ENCODE measurements at regions not wholly inside any gene's neighbourhood (a gene's known extent, or its start where the extent isn't known, plus 50 kb on each side); places are given as distances from the start of the nearest gene placed in this dataset.

- CTCF ChIA-PET, result no interaction called here
- H3K27ac ChIP-seq (ENCODE audit: low read length), result no peak overlapping the region
- no CpG with 5 or more reads among the region's 5 CpGs for WGBS (ENCODE audit: insufficient coverage)
- no peaks in the 10 kb centered on the region for H3K4me1 Mint-ChIP-seq
- H3K27ac Mint-ChIP-seq, result no peak overlapping the region
- H3K9me3 Mint-ChIP-seq, result peaks cover 0 to 9% (median 2%) of the 10 kb centered on the region in 3 donors
- POLR2A ChIA-PET, result no interaction called here
- no peak overlapping the region for H3K4me3 ChIP-seq (ENCODE audit: control insufficient read depth in 1 of 2, extremely low read depth in 1 of 2, low read length in 1 of 2)
- H3K4me1 ChIP-seq (ENCODE audit: control insufficient read depth in 1 of 2, extremely low read depth in 1 of 2, insufficient read depth in 2 of 2, low read length in 2 of 2), result no peaks in the 10 kb centered on the region
- DNase-seq (no peak), ATAC-seq (replicated peaks in 1 of 4) (no peak)
- no peaks in the 10 kb centered on the region for H3K27me3 Mint-ChIP-seq
- H3K4me3 Mint-ChIP-seq, result no peak overlapping the region
- no peaks in the 10 kb centered on the region for H3K27me3 ChIP-seq (replicated peaks in 1 of 2; ENCODE audit: control insufficient read depth in 2 of 2, extremely low read depth in 1 of 2, insufficient read depth in 2 of 2, low read length in 1 of 2)
- no peaks in the 10 kb centered on the region for H3K36me3 ChIP-seq (ENCODE audit: control insufficient read depth in 2 of 2, extremely low read depth in 1 of 2, insufficient read depth in 1 of 2, low read length in 1 of 2)
- no peaks in the 10 kb centered on the region for H3K36me3 Mint-ChIP-seq
- H3K9me3 ChIP-seq, result no peaks in the 10 kb centered on the region
These were observed 732.8 kb upstream of the SLC10A2 start for GRCh38 chr13:103799028-103799427.

GRCh38 chr13:103795892-103796478 lies 729.8 kb upstream of the SLC10A2 start:
- H3K4me3 ChIP-seq (ENCODE audit: control insufficient read depth in 1 of 2, extremely low read depth in 1 of 2, low read length in 1 of 2), result no peak overlapping the region
- WGBS (ENCODE audit: insufficient coverage), result no CpG with 5 or more reads among the region's 3 CpGs
- no peaks in the 10 kb centered on the region for H3K4me1 Mint-ChIP-seq
- H3K27me3 Mint-ChIP-seq, result no peaks in the 10 kb centered on the region
- H3K27me3 ChIP-seq (replicated peaks in 1 of 2; ENCODE audit: control insufficient read depth in 2 of 2, extremely low read depth in 1 of 2, insufficient read depth in 2 of 2, low read length in 1 of 2), result no peaks in the 10 kb centered on the region
- CTCF ChIA-PET, result no interaction called here
- no peaks in the 10 kb centered on the region for H3K9me3 ChIP-seq
- DNase-seq (no peak), ATAC-seq (replicated peaks in 1 of 4) (no peak)
- peaks cover 2 to 15% (median 4%) of the 10 kb centered on the region in 3 donors for H3K9me3 Mint-ChIP-seq
- H3K36me3 ChIP-seq (ENCODE audit: control insufficient read depth in 2 of 2, extremely low read depth in 1 of 2, insufficient read depth in 1 of 2, low read length in 1 of 2), result no peaks in the 10 kb centered on the region
- H3K4me1 ChIP-seq (ENCODE audit: control insufficient read depth in 1 of 2, extremely low read depth in 1 of 2, insufficient read depth in 2 of 2, low read length in 2 of 2), result no peaks in the 10 kb centered on the region
- no peak overlapping the region for H3K27ac ChIP-seq (ENCODE audit: low read length)
- H3K36me3 Mint-ChIP-seq, result no peaks in the 10 kb centered on the region
- H3K27ac Mint-ChIP-seq, result no peak overlapping the region
- H3K4me3 Mint-ChIP-seq, result no peak overlapping the region
- POLR2A ChIA-PET, result interaction anchor here in 1 of 2 donors (0.6 kb wide), 1 partner anchor 376 kb away, joined by 4 read pairs; no protein-coding TSS in a partner anchor

GRCh38 chr13:103794526-103794925 lies 728.3 kb upstream of the SLC10A2 start:
- no peaks in the 10 kb centered on the region for H3K27me3 ChIP-seq (replicated peaks in 1 of 2; ENCODE audit: control insufficient read depth in 2 of 2, extremely low read depth in 1 of 2, insufficient read depth in 2 of 2, low read length in 1 of 2)
- Mint-ChIP-seq H3K36me3 (no peaks in the 10 kb centered on the region), H3K27ac (no peak overlapping the region), H3K4me3 (no peak overlapping the region), H3K4me1 (no peaks in the 10 kb centered on the region), H3K9me3 (peaks cover 0 to 15% (median 4%) of the 10 kb centered on the region in 3 donors), H3K27me3 (no peaks in the 10 kb centered on the region)
- H3K27ac ChIP-seq (ENCODE audit: low read length), result no peak overlapping the region
- H3K36me3 ChIP-seq (ENCODE audit: control insufficient read depth in 2 of 2, extremely low read depth in 1 of 2, insufficient read depth in 1 of 2, low read length in 1 of 2), result no peaks in the 10 kb centered on the region
- no CpG with 5 or more reads among the region's 2 CpGs for WGBS (ENCODE audit: insufficient coverage)
- H3K4me3 ChIP-seq (ENCODE audit: control insufficient read depth in 1 of 2, extremely low read depth in 1 of 2, low read length in 1 of 2), result no peak overlapping the region
- no peak for ATAC-seq (replicated peaks in 1 of 4)
- no peaks in the 10 kb centered on the region for H3K4me1 ChIP-seq (ENCODE audit: control insufficient read depth in 1 of 2, extremely low read depth in 1 of 2, insufficient read depth in 2 of 2, low read length in 2 of 2)
- no peaks in the 10 kb centered on the region for H3K9me3 ChIP-seq
- CTCF ChIA-PET, result no interaction called here
- POLR2A ChIA-PET, result no interaction called here
- DNase-seq, result no peak

- Histone ChIP-seq H3K9me3 (no peaks in the 10 kb centered on the region), H3K27me3 (replicated peaks in 1 of 2; ENCODE audit: control insufficient read depth in 2 of 2, extremely low read depth in 1 of 2, insufficient read depth in 2 of 2, low read length in 1 of 2) (no peaks in the 10 kb centered on the region), H3K36me3 (ENCODE audit: control insufficient read depth in 2 of 2, extremely low read depth in 1 of 2, insufficient read depth in 1 of 2, low read length in 1 of 2) (no peaks in the 10 kb centered on the region), H3K4me1 (ENCODE audit: control insufficient read depth in 1 of 2, extremely low read depth in 1 of 2, insufficient read depth in 2 of 2, low read length in 2 of 2) (no peaks in the 10 kb centered on the region), H3K27ac (ENCODE audit: low read length) (no peak overlapping the region), H3K4me3 (ENCODE audit: control insufficient read depth in 1 of 2, extremely low read depth in 1 of 2, low read length in 1 of 2) (no peak overlapping the region)
- Mint-ChIP-seq H3K36me3 (no peaks in the 10 kb centered on the region), H3K27ac (no peak overlapping the region), H3K27me3 (no peaks in the 10 kb centered on the region), H3K4me1 (no peaks in the 10 kb centered on the region), H3K4me3 (no peak overlapping the region), H3K9me3 (peaks cover 0 to 23% (median 3%) of the 10 kb centered on the region in 3 donors)
- ChIA-PET CTCF (no interaction called here), POLR2A (no interaction called here)
- WGBS (ENCODE audit: insufficient coverage), result no CpG with 5 or more reads among the region's 2 CpGs
- ATAC-seq (replicated peaks in 1 of 4) (no peak), DNase-seq (no peak)
These were observed 721.9 kb upstream of the SLC10A2 start for GRCh38 chr13:103788061-103788652.

- H3K36me3 Mint-ChIP-seq, result no peaks in the 10 kb centered on the region
- H3K27ac ChIP-seq (ENCODE audit: low read length), result no peak overlapping the region
- no peaks in the 10 kb centered on the region for H3K4me1 Mint-ChIP-seq
- H3K4me3 ChIP-seq (ENCODE audit: control insufficient read depth in 1 of 2, extremely low read depth in 1 of 2, low read length in 1 of 2), result no peak overlapping the region
- no peak for ATAC-seq (replicated peaks in 1 of 4)
- H3K4me1 ChIP-seq (ENCODE audit: control insufficient read depth in 1 of 2, extremely low read depth in 1 of 2, insufficient read depth in 2 of 2, low read length in 2 of 2), result no peaks in the 10 kb centered on the region
- DNase-seq, result no peak
- WGBS (ENCODE audit: insufficient coverage), result 88% methylated on average over 4 of the region's 8 CpGs
- no peaks in the 10 kb centered on the region for H3K27me3 Mint-ChIP-seq
- POLR2A ChIA-PET, result no interaction called here
- H3K36me3 ChIP-seq (ENCODE audit: control insufficient read depth in 2 of 2, extremely low read depth in 1 of 2, insufficient read depth in 1 of 2, low read length in 1 of 2), result no peaks in the 10 kb centered on the region
- no peak overlapping the region for H3K27ac Mint-ChIP-seq
- H3K27me3 ChIP-seq (replicated peaks in 1 of 2; ENCODE audit: control insufficient read depth in 2 of 2, extremely low read depth in 1 of 2, insufficient read depth in 2 of 2, low read length in 1 of 2), result no peaks in the 10 kb centered on the region
- no peaks in the 10 kb centered on the region for H3K9me3 ChIP-seq
- CTCF ChIA-PET, result no interaction called here
- no peak overlapping the region for H3K4me3 Mint-ChIP-seq
- peaks cover 5 to 13% (median 9%) of the 10 kb centered on the region in 3 donors for H3K9me3 Mint-ChIP-seq
These were observed 706.4 kb upstream of the SLC10A2 start for GRCh38 chr13:103772576-103772975.

- Mint-ChIP-seq H3K4me3 (no peak overlapping the region), H3K4me1 (no peaks in the 10 kb centered on the region), H3K27ac (no peak overlapping the region), H3K27me3 (no peaks in the 10 kb centered on the region), H3K9me3 (peaks cover 0 to 8% (median 8%) of the 10 kb centered on the region in 3 donors), H3K36me3 (no peaks in the 10 kb centered on the region)
- ChIA-PET CTCF (no interaction called here), POLR2A (no interaction called here)
- H3K4me1 ChIP-seq (ENCODE audit: control insufficient read depth in 1 of 2, extremely low read depth in 1 of 2, insufficient read depth in 2 of 2, low read length in 2 of 2), result no peaks in the 10 kb centered on the region
- ATAC-seq (replicated peaks in 1 of 4) (no peak), DNase-seq (no peak)
- H3K27ac ChIP-seq (ENCODE audit: low read length), result no peak overlapping the region
- H3K4me3 ChIP-seq (ENCODE audit: control insufficient read depth in 1 of 2, extremely low read depth in 1 of 2, low read length in 1 of 2), result no peak overlapping the region
- H3K9me3 ChIP-seq, result no peaks in the 10 kb centered on the region
- no CpG with 5 or more reads among the region's 3 CpGs for WGBS (ENCODE audit: insufficient coverage)
- no peaks in the 10 kb centered on the region for H3K36me3 ChIP-seq (ENCODE audit: control insufficient read depth in 2 of 2, extremely low read depth in 1 of 2, insufficient read depth in 1 of 2, low read length in 1 of 2)
- no peaks in the 10 kb centered on the region for H3K27me3 ChIP-seq (replicated peaks in 1 of 2; ENCODE audit: control insufficient read depth in 2 of 2, extremely low read depth in 1 of 2, insufficient read depth in 2 of 2, low read length in 1 of 2)
These were observed 696.3 kb upstream of the SLC10A2 start for GRCh38 chr13:103762523-103762922.

- no peaks in the 10 kb centered on the region for H3K36me3 Mint-ChIP-seq
- H3K9me3 ChIP-seq, result no peaks in the 10 kb centered on the region
- DNase-seq (no peak), ATAC-seq (replicated peaks in 1 of 4) (no peak)
- H3K9me3 Mint-ChIP-seq, result peaks cover 0 to 8% (median 8%) of the 10 kb centered on the region in 3 donors
- no peaks in the 10 kb centered on the region for H3K36me3 ChIP-seq (ENCODE audit: control insufficient read depth in 2 of 2, extremely low read depth in 1 of 2, insufficient read depth in 1 of 2, low read length in 1 of 2)
- ChIA-PET POLR2A (no interaction called here), CTCF (no interaction called here)
- no peak overlapping the region for H3K27ac ChIP-seq (ENCODE audit: low read length)
- H3K4me3 ChIP-seq (ENCODE audit: control insufficient read depth in 1 of 2, extremely low read depth in 1 of 2, low read length in 1 of 2), result no peak overlapping the region
- H3K4me1 ChIP-seq (ENCODE audit: control insufficient read depth in 1 of 2, extremely low read depth in 1 of 2, insufficient read depth in 2 of 2, low read length in 2 of 2), result no peaks in the 10 kb centered on the region
- no peaks in the 10 kb centered on the region for H3K27me3 Mint-ChIP-seq
- H3K27me3 ChIP-seq (replicated peaks in 1 of 2; ENCODE audit: control insufficient read depth in 2 of 2, extremely low read depth in 1 of 2, insufficient read depth in 2 of 2, low read length in 1 of 2), result no peaks in the 10 kb centered on the region
- H3K27ac Mint-ChIP-seq, result no peak overlapping the region
- no peaks in the 10 kb centered on the region for H3K4me1 Mint-ChIP-seq
- WGBS (ENCODE audit: insufficient coverage), result 45% methylated on average over 3 of the region's 7 CpGs
- no peak overlapping the region for H3K4me3 Mint-ChIP-seq
These were observed 693.1 kb upstream of the SLC10A2 start for GRCh38 chr13:103759361-103759760.
